K562 (cell line): ENCODE measurements at regions not wholly inside any gene's neighbourhood (a gene's known extent, or its start where the extent isn't known, plus 50 kb on each side); places are given as distances from the start of the nearest gene placed in this dataset.

Source experiments
- ADNP ChIP-seq: fragments of 200-800 bp; sonication (Bioruptor generic); IDR thresholded peaks from 2 replicates; pipeline ENCODE4 v1.6.1; 2016; ENCODE audit warnings: missing genetic modification characterization, missing compliant biosample characterization
- ATF3 ChIP-seq, 2 experiments: fragments of 450-650 bp in 1 of 2; sonication (generic) in 1 of 2; formaldehyde crosslinking in 1 of 2; IDR thresholded peaks in 1 of 2; conservative IDR thresholded peaks in 1 of 2; 2 replicates each; pipeline versions ENCODE4 v1.6.1 to v1.8.1; 2016 to 2023; ENCODE audit warnings: mild to moderate bottlenecking in 2 of 2, moderate library complexity in 2 of 2, inconsistent platforms in 1 of 2, missing genetic modification reagents in 1 of 2
- DPF2 ChIP-seq: fragments of 450-650 bp; IDR thresholded peaks from 2 replicates; pipeline ENCODE4 v1.6.1; 2016
- EWSR1 ChIP-seq: fragments of 450-650 bp; IDR thresholded peaks from 2 replicates; pipeline ENCODE4 v1.6.1; 2018; ENCODE audit warnings: borderline replicate concordance, mild to moderate bottlenecking, low read depth, moderate library complexity; ENCODE audit not compliant: partially characterized antibody
- GATAD2A ChIP-seq: fragments of 450-650 bp; IDR thresholded peaks from 2 replicates; pipeline ENCODE4 v1.6.1; 2017
- KLF16 ChIP-seq: IDR thresholded peaks from 2 replicates; pipeline ENCODE4 v1.6.1; 2016; ENCODE audit warnings: antibody characterized with exemption
- NFATC3 ChIP-seq: fragments of 450-650 bp; IDR thresholded peaks from 2 replicates; pipeline ENCODE4 v1.6.1; 2017; ENCODE audit warnings: mild to moderate bottlenecking
- NFIX ChIP-seq: fragments of 250-450 bp; sonication (Bioruptor Pico); IDR thresholded peaks from 2 replicates; pipeline ENCODE4 v1.4.0; 2020; ENCODE audit warnings: low read depth, mild to moderate bottlenecking, moderate library complexity
- NRF1 ChIP-seq, 2 experiments: fragments of 450-650 bp; IDR thresholded peaks in 1 of 2; conservative IDR thresholded peaks in 1 of 2; 2 replicates each; pipeline ENCODE4 v1.6.1; 2014; ENCODE audit warnings: mild to moderate bottlenecking in 2 of 2
- RERE ChIP-seq: sonication (generic); formaldehyde crosslinking; IDR thresholded peaks from 2 replicates; pipeline ENCODE4 v1.8.0; 2023; ENCODE audit warnings: missing genetic modification reagents, mild to moderate bottlenecking, borderline replicate concordance
- RHOXF2B ChIP-seq: fragments of 250-450 bp; sonication (Bioruptor Pico); conservative IDR thresholded peaks from 2 replicates; pipeline ENCODE4 v1.5.1; 2021
- SNAPC5 ChIP-seq: fragments of 250-450 bp; sonication (Bioruptor Pico); IDR thresholded peaks from 2 replicates; pipeline ENCODE4 v1.8.0; 2021; ENCODE audit warnings: moderate library complexity, mild to moderate bottlenecking, inconsistent platforms
- SRF ChIP-seq, 2 experiments: fragments of 250-450, 450-650 bp in 1 of 2; sonication (Bioruptor Pico) in 1 of 2; sonication (generic) in 1 of 2; formaldehyde crosslinking; IDR thresholded peaks; 2 replicates each; pipeline versions ENCODE4 v1.5.0 to v1.5.1; 2020 to 2022; ENCODE audit warnings: mild to moderate bottlenecking in 1 of 2, missing genetic modification reagents in 1 of 2
- TFAM ChIP-seq: fragments of 250-450 bp; sonication (Bioruptor Pico); conservative IDR thresholded peaks from 2 replicates; pipeline ENCODE4 v1.5.0; 2021; ENCODE audit warnings: mild to moderate bottlenecking, moderate library complexity
- TFAP4 ChIP-seq: sonication (generic); formaldehyde crosslinking; IDR thresholded peaks from 2 replicates; pipeline ENCODE4 v1.8.0; 2022; ENCODE audit warnings: missing genetic modification reagents, mild to moderate bottlenecking, moderate library complexity, borderline replicate concordance
- ZNF347 ChIP-seq: fragments of 450-650 bp; formaldehyde crosslinking; IDR thresholded peaks from 2 replicates; pipeline ENCODE4 v1.4.0; 2020; ENCODE audit warnings: low read depth, mild to moderate bottlenecking, moderate library complexity
- ZNF384 ChIP-seq: IDR thresholded peaks from 2 replicates; pipeline ENCODE4 v1.6.1; 2012; ENCODE audit warnings: low read depth, low read length, improper control_type of control experiment
- TF ChIP-seq, protein P1 (sequence below), 3 experiments: fragments of 200-800 bp in 1 of 3; sonication (Bioruptor generic) in 1 of 3; sonication (generic) in 1 of 3; formaldehyde crosslinking in 1 of 3; IDR thresholded peaks; 2 replicates each; pipeline versions ENCODE4 v1.6.1 to v1.8.0; 2016 to 2022; ENCODE audit warnings: mild to moderate bottlenecking in 2 of 3, missing compliant biosample characterization in 2 of 3, missing genetic modification characterization in 2 of 3, missing genetic modification reagents in 1 of 3

GRCh38 chr3:11096266-11097139 lies 57.8 kb upstream of the HRH1 start (continued):
- no peak for TF ChIP-seq ZNF384
- no peak for TF ChIP-seq ZNF347
- TF ChIP-seq RHOXF2B (CRISPR knock-in tag): no peak
- TF ChIP-seq TFAM: no peak
- no peak for TF ChIP-seq NFIX (CRISPR knock-in tag)
- TF ChIP-seq NRF1 (conservative IDR thresholded peaks at IDR 0.05 in 1 of 2, IDR thresholded peaks at IDR 0.05 in 1 of 2): peak; percentile 48 to 54; a peak in 2 of 4 replicates
- peak; percentile 55; the same call in 1 of the 2 replicates for TF ChIP-seq TFAP4 (CRISPR knock-in tag)
- TF ChIP-seq, protein P1, sequence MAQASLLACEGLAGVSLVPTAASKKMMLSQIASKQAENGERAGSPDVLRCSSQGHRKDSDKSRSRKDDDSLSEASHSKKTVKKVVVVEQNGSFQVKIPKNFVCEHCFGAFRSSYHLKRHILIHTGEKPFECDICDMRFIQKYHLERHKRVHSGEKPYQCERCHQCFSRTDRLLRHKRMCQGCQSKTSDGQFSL (CRISPR knock-in tag; IDR thresholded peaks at IDR 0.05): no peak
- TF ChIP-seq, protein P1 (tag; IDR thresholded peaks at IDR 0.05): no peak
- peak; percentile 91 for TF ChIP-seq ATF3 (IDR thresholded peaks at IDR 0.05)
- TF ChIP-seq ATF3 (CRISPR knock-in tag; conservative IDR thresholded peaks at IDR 0.05): 0 out of 2 replicates have a peak, but pooled peaks have one; percentile 29
- TF ChIP-seq GATAD2A: no peak
- TF ChIP-seq RERE (CRISPR knock-in tag): no peak
- no peak for TF ChIP-seq ADNP (tag)
- no peak for TF ChIP-seq EWSR1
- peak; percentile 44; the same call in 1 of the 2 replicates for TF ChIP-seq KLF16
- no peak for TF ChIP-seq SNAPC5 (CRISPR knock-in tag)
- TF ChIP-seq SRF (CRISPR knock-in tag; IDR thresholded peaks at IDR 0.05): peak in 1 of 2 experiments; percentile 90; a peak in 1 of 4 replicates
- TF ChIP-seq NFATC3: no peak
- TF ChIP-seq DPF2: peak; percentile 67
